ENCODE measurements at regions not wholly inside any gene's neighbourhood (a gene's known extent, or its start where the extent isn't known, plus 50 kb on each side); places are given as distances from the start of the nearest gene placed in this dataset.

DNA sequence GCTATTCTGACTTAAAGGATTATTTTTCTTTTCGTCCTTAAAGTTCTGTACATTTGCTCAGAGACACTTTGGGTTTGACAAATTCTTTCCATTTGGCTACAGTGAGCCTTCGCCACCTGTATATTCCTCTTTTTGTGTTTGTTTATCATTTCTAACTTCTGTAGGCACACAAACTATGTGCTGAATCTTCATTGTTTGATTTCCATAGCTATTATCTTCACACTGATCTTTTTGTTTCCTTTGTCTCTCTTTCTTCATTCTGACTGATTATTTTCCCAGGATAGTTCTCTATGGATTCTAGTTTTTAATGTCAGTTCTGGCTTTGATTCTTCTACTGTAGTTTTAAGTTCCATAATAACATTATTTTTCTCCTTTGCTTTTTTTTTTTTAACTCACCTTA is 350.2 kb downstream of the ZNF521 start:
- no peak for FAIRE-seq
- DNase-seq (ENCODE audit: insufficient read length), result no peak
- no peak for TF ChIP-seq POLR2AphosphoS5 (IDR thresholded peaks at IDR 0.05; ENCODE audit: low read depth, low read length)

GRCh38 chr18:25005541-25006403 is 346.2 kb downstream of the ZNF521 start:
- TF ChIP-seq POLR2AphosphoS5 (IDR thresholded peaks at IDR 0.05; ENCODE audit: low read depth, low read length) (no peak), TAF1 (IDR thresholded peaks at IDR 0.05; ENCODE audit: borderline replicate concordance, low read depth, low read length) (no peak), POLR2A (IDR thresholded peaks at IDR 0.05; ENCODE audit: low read depth, low read length) (no peak)
- no peak for FAIRE-seq
- DNase-seq (ENCODE audit: insufficient read length), result no peak

DNA sequence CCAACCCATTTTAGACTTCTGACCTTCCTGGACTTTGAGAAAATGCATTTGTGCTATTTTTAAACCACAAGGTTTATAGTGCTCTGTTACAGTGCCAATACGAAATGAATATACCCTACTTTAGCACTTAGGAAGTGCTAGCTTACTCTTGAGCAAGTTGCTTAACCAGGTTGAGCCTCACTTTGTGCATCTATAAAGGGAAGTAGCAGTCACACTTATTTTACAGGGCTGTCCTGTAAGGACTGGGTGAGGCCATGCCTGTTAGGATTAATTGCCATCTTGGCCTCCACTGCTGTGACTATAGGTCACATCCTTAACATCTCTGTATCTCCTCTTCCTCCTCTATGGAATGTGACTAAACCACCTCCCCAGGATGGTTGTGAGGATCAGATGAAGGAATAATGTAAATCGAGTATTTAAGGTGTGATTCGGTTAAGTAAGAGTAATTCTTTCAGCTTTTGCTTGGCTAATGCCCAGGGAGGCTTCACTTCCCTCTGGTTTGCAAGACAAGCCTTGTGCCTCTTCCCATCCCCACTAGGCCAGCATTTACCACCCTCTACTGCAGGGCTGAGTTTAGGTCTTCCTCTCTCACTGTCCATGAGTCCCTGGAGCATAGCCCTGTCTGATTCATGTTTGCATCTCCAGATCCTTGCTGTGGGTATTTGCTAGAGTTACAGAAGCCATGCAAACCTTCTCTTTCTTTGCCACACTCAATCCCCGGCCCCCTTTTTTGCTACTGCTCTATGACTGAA is 341.2 kb downstream of the ZNF521 start:
- TF ChIP-seq POLR2AphosphoS5 (IDR thresholded peaks at IDR 0.05; ENCODE audit: low read depth, low read length) (no peak), POLR2A (IDR thresholded peaks at IDR 0.05; ENCODE audit: low read depth, low read length) (no peak), TAF1 (IDR thresholded peaks at IDR 0.05; ENCODE audit: borderline replicate concordance, low read depth, low read length) (no peak)

More for the DNA sequence above, 341.2 kb downstream of the ZNF521 start:
- FAIRE-seq, result no peak
- DNase-seq (ENCODE audit: insufficient read length), result no peak
